OCI-LY7 (cell line): ENCODE measurements at regions not wholly inside any gene's neighbourhood (a gene's known extent, or its start where the extent isn't known, plus 50 kb on each side); places are given as distances from the start of the nearest gene placed in this dataset.

Source experiments
- BruUV-seq: library from RNA; stranded (reverse); fragments of 400-500 nt; replicated peaks from 2 replicates; lab custom pipeline; 2021; lab: Mats Ljungman, UMichigan
- CTCF ChIA-PET: fragments of 300-600 bp; sonication (Branson Sonifier 250); formaldehyde crosslinking; loops from one replicate; lab custom pipeline; 2022; ENCODE audit warnings: antibody characterized with exemption; ENCODE audit not compliant: unreplicated experiment; lab: Charles Lee
- POLR2A ChIA-PET: fragments of 300-600 bp; sonication (Branson Sonifier 250); formaldehyde crosslinking; loops from one replicate; lab custom pipeline; 2022; ENCODE audit warnings: antibody characterized with exemption; lab: Charles Lee
- DNase-seq: peaks from one replicate; pipeline ENCODE4 v3.0.0-alpha.2; 2015; ENCODE audit warnings: low spot score
- H2AFZ ChIP-seq: fragments of 200-600 bp; sonication (generic), shearing (Covaris generic); 2 replicates; pipeline ENCODE4 v1.6.1; 2014; ENCODE audit warnings: mild to moderate bottlenecking, antibody characterized with exemption, low read length, moderate library complexity
- H3K27ac ChIP-seq: fragments of 200-600 bp; sonication (generic); 2 replicates; pipeline ENCODE4 v1.5.1; 2014; ENCODE audit warnings: mixed run types, low read depth, mild to moderate bottlenecking, moderate library complexity, low read length, inconsistent platforms; ENCODE audit not compliant: poor library complexity, severe bottlenecking
- H3K36me3 ChIP-seq: fragments of 200-600 bp; sonication (generic); 2 replicates; pipeline ENCODE4 v1.6.1; 2014; ENCODE audit warnings: mild to moderate bottlenecking, antibody characterized with exemption, low read length, moderate library complexity, mixed read lengths; ENCODE audit not compliant: insufficient read depth
- H3K4me1 ChIP-seq: fragments of 200-600 bp; sonication (generic); 2 replicates; pipeline ENCODE4 v1.5.1; 2014; ENCODE audit warnings: mild to moderate bottlenecking, low read length; ENCODE audit not compliant: insufficient read depth, poor library complexity, severe bottlenecking
- H3K4me2 ChIP-seq: fragments of 200-600 bp; sonication (generic); 2 replicates; pipeline ENCODE4 v1.6.1; 2014; ENCODE audit warnings: mild to moderate bottlenecking, low read length
- H3K4me3 ChIP-seq: fragments of 200-600 bp; sonication (generic); 2 replicates; pipeline ENCODE4 v1.5.1; 2014; ENCODE audit warnings: mild to moderate bottlenecking, low read depth, low read length; ENCODE audit not compliant: poor library complexity, severe bottlenecking
- H3K79me2 ChIP-seq: fragments of 200-600 bp; sonication (generic); 2 replicates; pipeline ENCODE4 v1.6.1; 2016; ENCODE audit warnings: low read depth, mild to moderate bottlenecking, low read length, moderate library complexity, mixed read lengths; ENCODE audit not compliant: insufficient read depth
- H3K9me2 ChIP-seq: fragments of 200-600 bp; sonication (generic); 2 replicates; pipeline ENCODE4 v1.6.1; 2016; ENCODE audit warnings: mild to moderate bottlenecking, low read length, mixed read lengths; ENCODE audit not compliant: insufficient read depth
- H3K9me3 ChIP-seq: fragments of 200-600 bp; sonication (generic); 2 replicates; pipeline ENCODE4 v1.6.1; 2014; ENCODE audit warnings: mild to moderate bottlenecking, mixed run types, low read length, mixed read lengths
- H4K20me1 ChIP-seq: fragments of 200-600 bp; sonication (generic); 2 replicates; pipeline ENCODE4 v1.6.1; 2014; ENCODE audit warnings: mild to moderate bottlenecking, antibody characterized with exemption, low read length, moderate library complexity, mixed read lengths; ENCODE audit not compliant: insufficient read depth
- CTCF ChIP-seq: fragments of 200-600 bp; sonication (generic); conservative IDR thresholded peaks from 2 replicates; pipeline ENCODE4 v1.5.1; 2014; ENCODE audit warnings: mild to moderate bottlenecking, antibody characterized with exemption, low read length, moderate library complexity, mixed read lengths
- EZH2phosphoT487 ChIP-seq: fragments of 200-600 bp; sonication (generic); IDR thresholded peaks from 2 replicates; pipeline ENCODE4 v1.6.1; 2018; ENCODE audit warnings: low read depth, borderline replicate concordance, mild to moderate bottlenecking, mixed run types, antibody characterized with exemption, low read length, moderate library complexity, mixed read lengths
- intact Hi-C: fragments of 100-400 bp; cut with micrococcal nuclease; formaldehyde crosslinking; loops from one replicate; pipeline ENCODE4 v1.10.0; 2022; ENCODE audit not compliant: unreplicated experiment

GRCh38 chr18:11308499-11308898, 159.1 kb upstream of the PIEZO2 start:
- POLR2A ChIA-PET = no interaction called here
- TF ChIP-seq CTCF = no peak
- TF ChIP-seq EZH2phosphoT487 = no peak
- H3K4me1 ChIP-seq = no peaks in the 10 kb centered on the region
- H3K4me3 ChIP-seq = no peak overlapping the region
- no peaks in the 10 kb centered on the region for H3K9me3 ChIP-seq
- H3K4me2 ChIP-seq = no peak overlapping the region
- no peaks in the 10 kb centered on the region for H3K36me3 ChIP-seq
- no TSS peak for BruUV-seq
- no peak overlapping the region for H3K27ac ChIP-seq
- intact Hi-C loops = loop anchor here (2.0 kb wide), 1 partner anchor 522 kb away; no protein-coding TSS in a partner anchor
- no peaks in the 10 kb centered on the region for H4K20me1 ChIP-seq
- H2AFZ ChIP-seq = peak overlapping the region; percentile 17; the same call in 1 of the 2 replicates
- CTCF ChIA-PET = no interaction called here
- no peaks in the 10 kb centered on the region for H3K79me2 ChIP-seq
- no peaks in the 10 kb centered on the region for H3K9me2 ChIP-seq
- DNase-seq = no peak

DNA sequence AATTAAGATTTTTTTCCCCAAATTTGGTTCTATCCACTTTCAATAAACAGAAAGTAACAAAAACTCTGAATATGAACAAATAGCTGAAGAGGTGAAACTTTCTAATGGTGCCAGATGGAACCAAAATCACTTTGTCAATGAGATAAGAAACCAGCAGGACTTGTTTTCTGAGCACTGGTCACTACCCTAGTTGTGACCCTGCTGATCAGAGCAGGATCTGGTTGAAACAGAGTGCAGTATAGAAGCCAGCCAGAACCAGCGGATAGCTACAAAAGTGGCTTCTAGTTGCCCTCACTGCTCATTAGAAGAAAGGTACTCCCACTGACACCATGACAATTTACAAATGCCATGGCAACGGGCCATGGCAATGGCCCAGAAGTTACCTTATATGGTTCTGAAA, 158.3 kb upstream of the PIEZO2 start:
- Histone ChIP-seq H3K9me3 (no peaks in the 10 kb centered on the region), H3K9me2 (no peaks in the 10 kb centered on the region), H4K20me1 (no peaks in the 10 kb centered on the region), H3K4me3 (no peak overlapping the region), H3K4me1 (no peaks in the 10 kb centered on the region), H3K27ac (no peak overlapping the region), H3K4me2 (no peak overlapping the region), H2AFZ (0 out of 2 replicates have a peak overlapping the region, but pooled peaks have one; percentile 17), H3K36me3 (no peaks in the 10 kb centered on the region), H3K79me2 (no peaks in the 10 kb centered on the region)
- CTCF ChIA-PET = interaction anchor here (0.6 kb wide), 1 partner anchor 40 kb away, joined by 3 read pairs; no protein-coding TSS in a partner anchor
- POLR2A ChIA-PET = interaction anchor here (0.6 to 0.9 kb wide), 2 partner anchors 170 to 1010 kb away, joined by 3 read pairs; no protein-coding TSS in a partner anchor
- no TSS peak for BruUV-seq
- DNase-seq = no peak
- intact Hi-C loops = loop anchor here (2.0 kb wide), 1 partner anchor 521 kb away; no protein-coding TSS in a partner anchor
- TF ChIP-seq CTCF = no peak
- TF ChIP-seq EZH2phosphoT487 = no peak

GRCh38 chr18:11305507-11305906, 156.1 kb upstream of the PIEZO2 start:
- Histone ChIP-seq H3K4me3 (no peak overlapping the region), H2AFZ (no peak overlapping the region), H3K4me1 (no peaks in the 10 kb centered on the region), H4K20me1 (no peaks in the 10 kb centered on the region), H3K79me2 (no peaks in the 10 kb centered on the region), H3K9me3 (0 out of 2 replicates have a peak, but pooled peaks cover 3% of the 10 kb centered on the region), H3K9me2 (no peaks in the 10 kb centered on the region), H3K4me2 (no peak overlapping the region), H3K27ac (no peak overlapping the region), H3K36me3 (no peaks in the 10 kb centered on the region)
- ChIA-PET POLR2A (interaction anchor here (0.6 kb wide), 1 partner anchor 132 kb away, joined by 3 read pairs; no protein-coding TSS in a partner anchor), CTCF (no interaction called here)
- TF ChIP-seq EZH2phosphoT487 = no peak
- no peak for TF ChIP-seq CTCF
- DNase-seq = no peak
- no TSS peak for BruUV-seq
- intact Hi-C loops = no loop called here
